SU-DHL-6 (cell line): ENCODE measurements at regions not wholly inside any gene's neighbourhood (a gene's known extent, or its start where the extent isn't known, plus 50 kb on each side); places are given as distances from the start of the nearest gene placed in this dataset.

Experiments
- EZH2phosphoT487 ChIP-seq: fragments of 200-600 bp; sonication (generic), shearing (Covaris generic); conservative IDR thresholded peaks from 2 replicates; pipeline ENCODE4 v1.6.1; 2018; ENCODE audit warnings: mild to moderate bottlenecking, antibody characterized with exemption, low read length, moderate library complexity, mixed read lengths
- TF ChIP-seq, protein P1 (sequence below): fragments of 200-600 bp; sonication (generic); IDR thresholded peaks from one replicate; pipeline ENCODE4 v1.5.1; 2017; ENCODE audit warnings: antibody characterized with exemption, mild to moderate bottlenecking, low read length, moderate library complexity; ENCODE audit not compliant: insufficient read depth, poor library complexity, severe bottlenecking

DNA sequence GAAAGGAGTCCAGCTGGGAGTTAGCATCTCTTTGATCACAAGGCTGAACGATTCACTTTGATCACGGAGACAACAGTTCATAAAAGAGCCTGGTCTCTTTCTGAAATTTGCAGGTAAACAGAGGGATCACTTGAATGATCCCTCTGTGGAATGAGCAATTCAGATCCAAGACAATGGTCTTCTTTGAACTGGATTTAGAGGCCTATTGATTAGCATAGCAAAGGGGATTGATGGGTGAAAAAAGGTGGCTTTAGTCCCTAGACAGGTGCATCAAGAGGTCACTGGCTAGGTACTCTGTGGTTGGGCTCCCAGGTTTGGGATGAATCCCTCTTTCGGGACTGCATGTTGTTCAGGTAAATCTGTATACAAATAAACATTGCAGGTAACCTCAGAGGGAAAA, 223.8 kb upstream of the TAPT1 start:
- TF ChIP-seq, protein P1, sequence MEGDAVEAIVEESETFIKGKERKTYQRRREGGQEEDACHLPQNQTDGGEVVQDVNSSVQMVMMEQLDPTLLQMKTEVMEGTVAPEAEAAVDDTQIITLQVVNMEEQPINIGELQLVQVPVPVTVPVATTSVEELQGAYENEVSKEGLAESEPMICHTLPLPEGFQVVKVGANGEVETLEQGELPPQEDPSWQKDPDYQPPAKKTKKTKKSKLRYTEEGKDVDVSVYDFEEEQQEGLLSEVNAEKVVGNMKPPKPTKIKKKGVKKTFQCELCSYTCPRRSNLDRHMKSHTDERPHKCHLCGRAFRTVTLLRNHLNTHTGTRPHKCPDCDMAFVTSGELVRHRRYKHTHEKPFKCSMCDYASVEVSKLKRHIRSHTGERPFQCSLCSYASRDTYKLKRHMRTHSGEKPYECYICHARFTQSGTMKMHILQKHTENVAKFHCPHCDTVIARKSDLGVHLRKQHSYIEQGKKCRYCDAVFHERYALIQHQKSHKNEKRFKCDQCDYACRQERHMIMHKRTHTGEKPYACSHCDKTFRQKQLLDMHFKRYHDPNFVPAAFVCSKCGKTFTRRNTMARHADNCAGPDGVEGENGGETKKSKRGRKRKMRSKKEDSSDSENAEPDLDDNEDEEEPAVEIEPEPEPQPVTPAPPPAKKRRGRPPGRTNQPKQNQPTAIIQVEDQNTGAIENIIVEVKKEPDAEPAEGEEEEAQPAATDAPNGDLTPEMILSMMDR, result no peak
- TF ChIP-seq EZH2phosphoT487, result no peak
